NCI-H1436 treated with DMSO at 0.1 percent for 48 hours (cell line): ENCODE measurements at regions not wholly inside any gene's neighbourhood (a gene's known extent, or its start where the extent isn't known, plus 50 kb on each side); places are given as distances from the start of the nearest gene placed in this dataset.

Experiments used
- DNase-seq: peaks from one replicate; lab custom pipeline; 2025; lab: John Stamatoyannopoulos, UW

DNA sequence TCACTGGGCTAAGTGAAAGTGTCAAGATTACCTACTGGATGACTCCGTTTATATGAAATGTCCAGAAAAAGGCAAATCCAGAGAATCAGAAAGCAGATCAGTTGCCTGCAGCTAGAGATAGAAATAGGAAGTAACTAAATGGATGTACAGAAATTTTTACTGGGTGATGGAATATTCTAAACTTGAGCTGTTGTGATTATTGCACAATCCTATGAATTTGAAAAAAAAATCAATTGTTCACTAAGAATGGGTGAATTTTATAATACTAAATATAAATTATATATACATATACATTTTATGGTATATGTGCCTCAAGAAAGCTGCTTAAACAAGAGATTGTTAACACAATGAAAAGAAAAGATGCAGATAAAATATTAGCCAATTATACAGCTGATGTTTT, 181.1 kb upstream of the C16orf82 start:
- DNase-seq: no peak

DNA sequence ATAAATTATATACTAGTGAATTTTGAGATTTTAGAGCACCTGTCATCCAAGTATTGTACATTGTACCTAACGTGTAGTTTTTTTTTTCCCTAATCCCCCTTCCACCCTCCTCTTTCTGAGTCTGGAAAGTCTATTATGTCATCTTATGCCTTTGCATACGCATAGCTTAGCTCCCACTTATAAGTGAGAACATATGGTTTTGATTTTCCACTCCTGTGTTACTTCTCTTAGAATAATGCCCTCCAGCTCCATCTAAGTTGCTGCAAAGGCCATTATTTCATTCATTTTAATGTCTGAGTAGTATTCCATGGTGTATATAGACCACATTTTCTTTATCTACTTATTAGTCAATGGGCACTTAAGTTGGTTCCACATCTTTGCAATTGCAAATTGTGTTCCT, 177.0 kb upstream of the C16orf82 start:
- DNase-seq: no peak

DNA sequence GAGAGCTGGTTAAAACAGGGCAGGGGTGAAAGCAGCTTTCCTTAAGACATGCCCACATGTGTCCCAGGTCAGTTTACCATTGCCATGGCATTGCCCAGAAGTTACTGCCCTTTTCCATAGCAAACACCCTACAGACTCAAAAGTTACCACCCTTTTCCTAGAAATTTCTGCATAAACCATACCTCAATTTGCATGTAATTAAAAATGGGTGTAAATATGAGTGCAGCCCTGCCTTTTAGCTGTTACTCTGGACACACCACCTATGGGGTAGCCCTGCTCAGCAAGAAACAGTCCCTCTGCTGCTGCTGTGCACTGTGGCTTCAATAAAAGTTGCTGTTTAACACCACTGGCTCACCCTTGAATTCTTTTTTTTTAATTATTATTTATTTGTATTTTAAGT, 168.5 kb upstream of the C16orf82 start:
- DNase-seq: no peak

DNA sequence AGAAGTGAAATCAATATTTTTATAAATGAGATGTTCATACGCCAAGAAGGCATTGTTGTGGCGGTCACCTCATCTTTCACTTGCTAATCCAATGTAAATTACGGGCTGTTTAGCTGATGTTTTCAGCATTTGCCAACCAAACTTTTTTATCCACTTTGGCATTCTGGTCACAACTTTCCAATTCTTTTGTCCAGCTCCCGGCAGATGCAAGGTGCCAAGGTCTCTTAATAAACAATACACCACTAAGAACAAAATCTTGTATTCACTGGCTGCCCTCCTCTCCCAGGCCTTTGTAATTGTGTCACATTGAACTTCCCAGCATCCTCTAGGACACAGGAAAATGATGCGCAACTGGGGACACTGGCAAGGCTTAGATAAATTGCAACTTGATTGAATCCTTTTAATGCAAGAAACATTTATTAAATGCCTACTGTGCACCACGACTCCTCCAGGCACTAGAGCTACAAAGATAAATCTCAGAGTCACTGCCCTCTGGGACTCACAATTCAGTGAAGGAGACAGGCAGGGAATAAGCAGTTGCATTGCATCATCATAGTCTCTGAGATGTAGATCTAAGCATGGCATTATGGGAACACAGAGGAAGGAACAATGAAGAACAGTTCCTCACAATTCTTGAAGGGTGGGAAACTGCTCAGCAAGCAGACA, 165.4 kb upstream of the C16orf82 start:
- no peak for DNase-seq

DNA sequence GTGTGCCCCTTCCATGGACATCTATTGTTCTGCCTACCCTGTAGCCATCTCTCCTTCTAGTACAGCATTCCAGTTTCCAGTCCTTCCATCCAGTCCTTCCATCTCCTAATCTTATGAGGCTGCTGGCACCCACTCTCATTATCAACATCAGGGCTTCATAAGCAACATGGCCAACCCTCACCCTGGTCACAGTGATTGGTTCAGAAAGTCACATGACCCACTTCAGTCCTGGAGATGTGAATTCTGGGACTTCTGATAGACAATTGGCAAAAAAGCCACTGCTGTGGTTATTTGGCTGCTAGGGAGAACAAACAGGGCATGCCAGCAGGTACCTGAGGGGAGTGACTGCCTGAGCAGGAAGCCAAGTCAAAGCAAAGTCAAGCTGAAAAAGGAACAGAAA, 164.7 kb upstream of the C16orf82 start:
- DNase-seq: no peak

DNA sequence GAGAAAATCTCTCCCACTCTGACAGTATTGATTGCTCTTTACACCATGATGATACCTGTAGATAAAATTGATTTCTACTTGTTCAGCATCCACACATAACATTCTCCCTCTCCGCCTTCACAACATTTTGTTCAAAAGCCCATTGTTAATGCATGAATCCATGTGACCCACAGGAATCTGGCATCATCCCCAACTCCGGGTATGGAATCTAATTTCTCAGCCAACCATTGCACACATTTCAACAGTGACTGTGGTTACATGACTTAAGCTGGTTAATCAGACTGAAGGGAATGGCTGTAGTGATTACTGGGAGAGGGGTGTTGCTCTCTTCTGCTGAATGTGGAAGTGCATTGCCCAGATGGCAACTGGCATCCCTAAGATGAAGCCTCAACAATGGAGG, 161.4 kb upstream of the C16orf82 start:
- DNase-seq: no peak

DNA sequence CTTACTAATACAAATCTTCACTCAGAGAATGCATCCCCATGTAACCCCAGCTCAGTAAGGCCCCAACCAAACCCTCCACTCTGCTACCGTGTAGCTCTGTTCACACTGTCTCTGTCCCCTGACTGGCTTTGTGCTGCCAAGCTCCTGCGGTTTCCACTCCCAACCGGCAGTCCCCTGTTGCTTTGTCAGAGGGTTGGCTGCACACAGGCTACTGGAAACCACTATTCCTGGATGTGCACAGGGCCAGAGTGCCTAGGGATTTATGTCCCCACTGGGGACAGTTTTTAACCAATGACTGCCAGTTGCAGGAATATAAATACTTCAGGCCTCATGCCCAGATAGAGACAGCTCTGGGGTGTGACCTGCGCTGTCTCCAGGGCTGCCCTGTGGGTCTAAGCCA, 157.1 kb upstream of the C16orf82 start:
- no peak for DNase-seq

DNA sequence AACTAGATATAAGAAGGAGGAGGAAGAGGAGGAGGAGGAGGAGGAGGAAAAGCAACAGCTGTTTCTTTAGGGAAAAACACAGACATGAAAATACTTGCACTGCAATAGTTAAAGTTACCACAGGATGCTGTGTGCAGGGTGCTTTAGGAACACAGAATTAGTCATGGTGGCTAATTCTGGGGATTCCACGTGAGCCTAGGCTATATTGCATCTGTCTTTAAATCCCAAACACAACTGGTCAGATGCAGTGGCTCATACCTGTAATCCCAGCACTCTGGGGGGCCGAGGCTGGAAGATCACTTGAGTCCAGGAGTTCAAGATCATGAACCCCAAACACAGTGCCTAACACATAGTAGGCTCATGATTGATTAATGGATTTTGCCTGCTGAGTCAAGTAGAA, 155.3 kb upstream of the C16orf82 start:
- no peak for DNase-seq

DNA sequence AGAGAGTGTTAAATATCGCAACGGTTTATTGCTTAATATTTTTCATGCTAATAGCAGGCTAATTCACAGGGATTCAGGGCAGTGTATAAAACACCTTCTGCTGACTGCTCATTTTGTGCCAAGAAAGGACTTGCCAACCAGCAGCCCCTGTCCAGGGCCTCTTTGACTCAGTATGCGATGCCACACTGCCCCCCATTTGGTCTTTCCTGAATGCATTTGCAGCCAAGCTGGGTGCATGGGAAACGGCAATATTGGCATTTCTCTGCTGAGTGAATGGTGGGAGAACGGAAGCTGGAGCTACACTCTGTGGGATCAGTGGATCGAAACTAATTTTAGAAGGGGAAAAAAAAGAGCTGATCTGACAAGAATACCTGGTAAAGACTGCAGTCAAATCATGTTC, 152.9 kb upstream of the C16orf82 start:
- DNase-seq: no peak

DNA sequence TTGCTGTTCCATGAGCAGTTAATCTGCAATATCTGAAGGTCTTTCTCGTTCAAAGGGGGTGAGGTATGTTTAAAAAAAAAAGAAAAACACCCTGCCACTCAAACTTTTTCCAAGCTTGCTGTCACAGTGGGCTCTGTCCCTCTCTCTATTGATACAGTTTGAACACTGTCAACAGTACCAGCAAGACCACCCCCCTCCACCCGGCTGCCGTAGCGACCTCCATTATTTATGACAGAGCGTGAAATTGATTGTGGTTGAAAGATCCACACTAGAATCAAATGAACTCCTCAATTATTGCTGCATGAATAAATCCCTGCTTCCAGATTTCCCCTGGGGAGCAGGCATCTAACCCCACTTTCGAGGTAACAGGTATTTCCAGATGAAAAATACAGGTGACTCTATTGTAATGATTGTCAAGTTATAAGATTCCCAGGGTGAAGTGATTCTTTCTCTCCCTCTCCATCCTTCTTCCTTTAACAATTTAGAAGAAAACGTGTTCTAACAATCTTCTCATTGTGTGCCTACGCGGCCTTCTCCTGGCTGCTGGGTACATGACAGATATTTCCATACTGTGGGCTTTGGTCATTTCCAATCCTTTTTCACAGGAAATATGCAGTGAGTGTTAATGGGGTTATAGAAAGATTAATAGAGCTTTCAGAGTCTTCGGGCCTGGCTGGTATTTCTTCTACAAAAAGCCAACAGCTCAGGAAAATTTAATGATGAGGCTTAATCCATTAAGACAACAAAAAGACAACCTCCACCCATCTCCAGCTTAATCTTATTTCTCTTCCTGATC, 135.7 kb upstream of the C16orf82 start:
- DNase-seq: no peak

DNA sequence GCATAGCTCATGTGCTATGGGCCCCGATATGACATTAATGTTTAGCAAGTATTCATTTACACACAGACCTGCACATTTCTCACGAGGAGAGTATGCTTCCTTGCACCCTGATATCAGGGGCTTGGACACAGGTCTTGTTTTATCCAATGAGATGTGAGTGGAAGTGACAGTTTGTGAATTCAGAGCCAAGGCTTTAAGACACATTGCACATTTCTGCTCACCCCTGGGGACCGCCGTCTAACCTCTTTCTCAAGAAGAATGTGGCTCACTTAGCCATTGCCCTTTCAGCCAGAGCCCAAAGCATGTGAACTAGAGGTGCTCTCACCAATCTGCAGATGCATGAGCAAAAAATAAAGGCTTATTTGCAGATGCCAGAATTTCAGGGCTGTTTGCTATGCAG, 116.1 kb upstream of the C16orf82 start:
- no peak for DNase-seq

DNA sequence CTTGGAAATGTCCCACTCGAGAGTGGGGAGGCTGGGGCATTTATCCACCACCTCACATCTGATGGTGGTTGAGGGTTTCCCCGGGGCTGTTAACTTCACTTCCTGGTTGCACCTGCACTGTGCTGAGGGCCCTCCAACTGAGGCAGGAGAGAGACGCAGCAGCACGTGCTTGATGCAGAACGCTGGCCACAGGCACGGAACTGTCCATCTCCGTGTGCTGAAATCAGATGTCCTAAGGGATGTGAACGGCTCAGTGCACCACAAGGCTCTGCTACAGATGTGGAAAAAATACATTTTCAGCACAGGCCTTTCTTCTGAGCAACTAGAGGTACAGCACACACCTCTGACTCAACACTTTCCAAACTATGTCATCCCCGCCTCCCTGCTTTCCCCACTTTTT, 114.8 kb upstream of the C16orf82 start:
- no peak for DNase-seq

DNA sequence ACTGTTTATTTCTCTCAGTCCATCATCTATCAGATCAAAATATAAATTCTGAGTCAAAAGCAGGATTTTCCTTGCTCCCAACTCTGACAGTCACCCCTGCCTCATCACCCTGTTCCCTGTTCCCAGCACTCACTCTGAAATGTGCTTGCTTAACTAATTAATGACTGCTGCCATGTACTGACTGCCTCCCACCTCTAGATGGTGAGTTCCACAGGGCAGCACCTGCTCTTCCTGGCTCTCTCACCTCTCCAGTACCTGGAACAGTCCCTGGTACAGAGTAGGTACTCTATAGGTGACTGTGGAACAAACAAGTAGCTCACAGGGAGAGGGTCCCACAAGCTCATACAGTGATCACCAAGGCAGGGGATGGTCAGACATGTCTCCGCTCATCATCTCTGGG, 114.3 kb upstream of the C16orf82 start:
- no peak for DNase-seq

DNA sequence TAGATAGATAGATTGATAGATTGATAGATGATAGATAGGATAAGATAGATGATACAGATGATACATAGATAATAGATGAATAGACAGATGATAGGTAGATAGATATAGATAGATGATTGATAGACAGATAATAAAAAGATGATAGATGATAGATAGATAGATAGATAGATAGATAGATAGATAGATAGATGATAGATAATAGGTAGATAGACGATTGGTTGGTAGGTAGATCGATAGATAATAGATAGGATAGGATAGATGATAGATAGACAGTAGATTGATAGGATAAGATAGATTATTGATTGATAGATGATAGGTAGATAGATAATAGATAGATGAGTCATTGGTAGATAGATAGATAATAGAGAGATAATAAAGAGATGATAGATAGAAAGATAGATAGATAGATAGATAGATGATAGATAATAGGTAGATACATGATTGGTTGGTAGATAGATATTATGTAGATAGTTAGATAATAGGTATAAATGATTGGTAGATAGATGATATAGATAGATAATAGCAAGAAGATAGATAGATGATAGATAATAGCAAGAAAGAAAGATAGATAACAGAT, 109.4 kb upstream of the C16orf82 start:
- no peak for DNase-seq

DNA sequence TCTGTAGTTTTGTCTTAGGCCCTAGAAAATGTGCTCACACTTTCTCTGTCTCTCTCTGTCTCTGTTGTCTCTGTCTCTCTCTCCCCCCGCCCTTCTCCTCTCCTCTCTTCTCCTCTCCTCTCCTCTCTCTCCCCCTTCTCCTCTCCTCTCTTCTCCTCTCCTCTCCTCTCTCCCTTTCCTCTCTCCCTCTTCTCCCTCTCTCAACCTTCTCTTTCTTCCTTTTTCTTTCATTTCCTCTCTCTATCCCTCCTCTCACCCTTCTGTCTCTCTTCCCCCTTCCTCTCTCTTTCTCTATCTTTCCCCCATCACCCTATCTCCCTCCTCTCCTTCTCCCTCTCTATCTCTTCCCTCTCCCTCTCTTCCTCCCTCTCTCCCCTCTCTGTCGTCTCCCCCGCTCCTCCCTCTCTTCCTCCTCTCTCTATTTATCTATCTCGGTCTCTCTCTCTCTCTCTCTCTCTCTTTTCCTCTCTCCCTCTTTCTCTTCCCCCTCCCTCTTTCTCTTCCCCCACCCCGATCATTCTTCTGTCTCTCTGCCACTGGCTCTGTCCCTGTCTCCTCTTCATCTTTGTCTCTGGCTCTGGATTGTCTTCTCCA, 107.2 kb upstream of the C16orf82 start:
- no peak for DNase-seq

DNA sequence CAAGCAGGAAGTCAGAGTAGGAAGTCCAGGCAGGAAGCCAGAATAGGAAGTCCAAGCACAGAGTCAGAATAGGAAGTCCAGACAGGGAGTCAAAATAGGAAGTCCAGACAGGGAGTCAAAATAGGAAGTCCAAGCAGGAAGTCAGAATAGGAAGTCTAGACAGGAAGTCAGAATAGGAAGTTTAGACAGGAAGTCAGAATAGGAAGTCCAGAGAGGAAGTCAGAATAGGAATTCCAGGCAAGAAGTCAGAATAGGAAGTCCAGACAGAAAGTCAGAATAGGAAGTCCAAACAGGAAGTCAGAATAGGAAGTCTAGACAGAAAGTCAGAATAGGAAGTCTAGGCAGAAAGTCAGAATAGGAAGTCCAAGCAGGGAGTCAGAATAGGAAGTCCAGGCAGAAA, 105.3 kb upstream of the C16orf82 start:
- DNase-seq: no peak

DNA sequence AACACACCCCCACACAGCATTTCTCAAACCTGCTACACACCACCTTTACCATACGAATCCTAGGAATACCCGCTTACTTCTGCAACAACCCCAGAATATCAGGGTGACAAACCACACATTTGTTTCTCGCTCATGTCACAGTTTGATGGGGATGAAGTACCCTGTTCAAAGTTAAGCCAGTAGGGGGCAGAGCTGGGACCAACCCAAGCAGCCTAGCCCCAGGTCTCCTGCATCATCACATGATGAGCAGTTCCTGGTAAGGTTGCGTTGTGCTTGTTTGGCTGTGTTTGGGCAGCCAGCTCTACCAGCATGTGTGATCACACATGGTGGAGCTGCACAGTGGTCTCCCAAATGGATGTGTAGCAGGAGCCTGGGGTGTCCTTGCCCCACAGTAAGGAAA, 103.6 kb upstream of the C16orf82 start:
- DNase-seq: no peak

DNA sequence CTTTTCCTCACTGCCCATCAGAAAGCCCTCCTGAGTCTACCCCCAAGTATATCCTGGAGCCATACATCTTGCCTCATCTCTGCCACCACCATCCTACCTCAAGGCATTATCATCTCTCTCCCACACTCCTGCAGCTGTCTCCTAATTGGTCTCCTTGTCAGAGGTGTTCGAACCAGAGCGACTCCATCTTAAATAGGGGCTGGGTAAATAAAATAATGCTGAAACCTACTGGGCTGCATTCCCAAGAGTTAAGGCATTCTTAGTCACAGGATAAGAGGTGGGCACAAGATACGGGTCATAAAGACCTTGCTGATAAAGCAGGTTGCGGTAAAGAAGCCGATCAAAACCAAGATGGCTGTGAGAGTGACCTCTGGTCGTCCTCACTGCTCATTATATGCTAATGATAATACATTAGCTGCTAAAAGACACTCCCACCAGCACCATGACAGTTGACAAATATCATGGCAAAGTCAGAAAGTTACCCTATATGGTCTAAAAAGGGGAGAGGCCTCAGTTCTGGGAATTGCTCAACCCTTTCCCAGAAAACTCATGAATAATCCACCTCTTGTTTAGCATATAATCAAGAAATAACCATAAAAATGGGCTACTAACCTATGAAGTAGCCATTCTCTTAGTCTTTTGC, 97.0 kb upstream of the C16orf82 start:
- DNase-seq: no peak

DNA sequence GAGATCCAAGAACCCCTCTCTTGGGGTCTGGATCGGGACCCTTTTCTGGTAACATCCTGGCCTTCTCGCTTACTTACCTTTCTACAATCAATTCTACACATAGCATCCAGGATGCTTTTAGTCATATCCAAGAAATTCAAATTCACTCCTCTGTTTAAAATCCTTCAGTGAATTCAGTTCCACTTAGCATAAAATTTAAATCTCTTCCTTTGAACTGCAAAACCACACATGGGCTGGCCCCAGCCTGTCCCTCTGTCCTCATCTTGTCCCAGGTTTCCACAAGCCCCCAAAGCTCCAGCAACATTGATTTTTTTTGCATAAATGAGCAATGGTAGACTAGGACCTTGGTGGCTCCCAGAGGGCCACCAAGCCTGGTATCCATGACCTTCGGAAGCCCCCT, 96.4 kb upstream of the C16orf82 start:
- no peak for DNase-seq

DNA sequence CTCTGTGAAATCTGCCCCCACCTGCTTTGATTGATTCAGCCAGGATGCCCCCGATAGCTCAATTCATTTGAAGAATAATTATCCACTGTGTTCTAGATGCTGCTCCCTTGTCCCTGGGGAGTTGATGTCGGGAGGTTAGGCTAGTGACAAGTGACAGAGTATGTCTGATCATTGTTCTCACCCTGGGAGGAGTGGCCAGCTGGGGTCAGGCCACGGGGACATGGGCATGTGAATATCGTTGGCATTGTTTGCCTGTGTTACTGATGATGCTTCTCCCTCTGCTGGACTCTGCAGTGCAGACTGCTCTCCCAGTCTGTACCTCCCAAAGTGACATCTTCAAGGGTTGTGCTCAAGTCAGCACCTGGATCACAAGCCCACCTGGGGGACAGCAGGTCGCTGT, 89.9 kb upstream of the C16orf82 start:
- no peak for DNase-seq

DNA sequence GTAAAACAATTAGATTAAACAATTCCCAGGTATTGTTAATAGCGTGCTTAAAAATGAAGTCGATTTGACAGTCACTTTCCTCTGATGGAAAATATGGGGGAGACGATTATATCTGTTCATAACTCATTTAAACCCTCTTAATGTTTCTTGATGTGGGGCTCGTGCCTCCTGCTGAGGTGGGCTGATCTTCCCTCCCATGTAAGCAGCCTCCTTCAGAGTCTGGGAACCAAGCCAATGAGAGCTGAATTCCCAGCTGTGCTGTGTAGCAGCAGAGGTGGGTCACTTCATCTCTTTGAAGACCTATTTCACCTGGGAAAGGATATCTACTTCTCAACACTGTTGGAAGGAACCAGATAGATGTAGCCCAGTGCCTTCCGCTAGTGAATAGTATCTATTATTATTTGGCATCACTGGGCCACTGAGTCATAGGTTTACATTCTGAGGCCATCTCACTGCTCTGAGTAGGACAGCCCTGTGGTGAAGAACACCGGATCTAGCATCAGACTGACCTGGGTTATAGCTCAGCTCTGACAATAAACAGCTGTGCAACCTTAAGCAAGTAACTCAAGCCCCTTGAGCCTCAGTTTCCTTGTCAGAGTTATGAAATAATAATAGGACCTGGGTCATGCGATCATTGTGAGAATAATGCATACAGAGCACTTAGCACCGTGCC, 85.3 kb upstream of the C16orf82 start:
- DNase-seq: no peak

DNA sequence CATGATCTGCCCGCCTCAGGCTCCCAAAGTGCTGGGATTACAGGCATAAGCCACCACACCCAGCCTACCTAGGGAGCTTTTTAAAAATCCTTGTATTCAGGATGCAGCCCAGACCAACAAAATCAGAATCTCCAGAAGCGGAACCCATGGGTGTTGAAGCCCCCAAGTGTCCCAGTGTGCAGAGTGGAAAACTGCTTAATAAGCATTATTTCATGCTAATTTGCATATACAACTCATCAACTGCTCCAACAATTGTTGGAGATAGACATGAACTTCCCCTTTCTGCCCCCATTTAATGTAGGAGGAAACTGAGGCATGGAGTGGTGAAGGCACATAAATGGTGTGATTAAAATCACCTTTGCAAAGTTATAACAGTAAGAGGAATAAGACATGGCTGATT, 84.3 kb upstream of the C16orf82 start:
- DNase-seq: no peak
